Ectodermal cell (in vitro differentiated cells): ENCODE measurements at regions not wholly inside any gene's neighbourhood (a gene's known extent, or its start where the extent isn't known, plus 50 kb on each side); places are given as distances from the start of the nearest gene placed in this dataset.
"Not testable (repeated sequence)": the region's sequence is repeated elsewhere in the genome, so short reads cannot be mapped to it uniquely, and the experiment has no call there.

Source experiments
- H3K27ac ChIP-seq: 2 replicates; pipeline ENCODE4 v1.7.0; 2013; ENCODE audit warnings: mild to moderate bottlenecking, low read depth, low read length; ENCODE audit not compliant: insufficient read depth, poor library complexity, severe bottlenecking
- H3K27me3 ChIP-seq: 2 replicates; pipeline ENCODE4 v1.7.0; 2013; ENCODE audit warnings: mild to moderate bottlenecking, low read length; ENCODE audit not compliant: insufficient read depth, control insufficient read depth, poor library complexity, severe bottlenecking
- H3K36me3 ChIP-seq: one replicate; pipeline ENCODE4 v1.7.0; 2013; ENCODE audit warnings: low read length; ENCODE audit not compliant: control insufficient read depth, insufficient read depth
- H3K4me1 ChIP-seq: one replicate; pipeline ENCODE4 v1.7.0; 2013; ENCODE audit warnings: low read length; ENCODE audit not compliant: control insufficient read depth, insufficient read depth
- H3K4me3 ChIP-seq: 2 replicates; pipeline ENCODE4 v1.7.0; 2013; ENCODE audit warnings: low read depth, low read length, control low read depth; ENCODE audit not compliant: insufficient read depth
- H3K9me3 ChIP-seq: 2 replicates; pipeline ENCODE4 v1.7.0; 2013; ENCODE audit warnings: mild to moderate bottlenecking, low read length, moderate library complexity; ENCODE audit not compliant: control insufficient read depth
- WGBS, 2 experiments: methylation state at CpG; one replicate each; pipeline ENCODE4 v1.1.7; 2013; ENCODE audit warnings: missing lambda C conversion rate in 2 of 2; 5-methylcytosine and 5-hydroxymethylcytosine counted together

- WGBS, 2 experiments = 84 to 89% methylated on average over 11 of the region's 11 CpGs
- H3K36me3 ChIP-seq = no peaks in the 10 kb centered on the region
Observed at GRCh38 chr15:25247407-25248038, 191.3 kb downstream of the UBE3A start.

GRCh38 chr15:25248087-25248486 lies 190.7 kb downstream of the UBE3A start:
- WGBS, 2 experiments = 77 to 78% methylated on average over 5 of the region's 6 CpGs
- not testable (repeated sequence) for H3K9me3 ChIP-seq, H3K36me3 ChIP-seq, H3K4me3 ChIP-seq, H3K4me1 ChIP-seq, H3K27ac ChIP-seq, H3K27me3 ChIP-seq

More at GRCh38 chr15:25247407-25248038, 191.3 kb downstream of the UBE3A start:
- Histone ChIP-seq H3K4me1 (no peaks in the 10 kb centered on the region), H3K27ac (no peak overlapping the region), H3K27me3 (no peaks in the 10 kb centered on the region), H3K9me3 (peaks cover 2% of the 10 kb centered on the region), H3K4me3 (no peak overlapping the region)

- Histone ChIP-seq H3K36me3 (no peaks in the 10 kb centered on the region), H3K27ac (no peak overlapping the region), H3K4me3 (no peak overlapping the region), H3K4me1 (no peaks in the 10 kb centered on the region), H3K9me3 (peaks cover 2% of the 10 kb centered on the region), H3K27me3 (no peaks in the 10 kb centered on the region)
- 86 to 93% methylated on average over 8 of the region's 8 CpGs for WGBS, 2 experiments
Observed at GRCh38 chr15:25248583-25249235, 190.1 kb downstream of the UBE3A start.

- Histone ChIP-seq H3K27ac (no peak overlapping the region), H3K4me1 (no peaks in the 10 kb centered on the region), H3K9me3 (peaks cover 2% of the 10 kb centered on the region), H3K36me3 (no peaks in the 10 kb centered on the region), H3K27me3 (no peaks in the 10 kb centered on the region), H3K4me3 (no peak overlapping the region)
- 84 to 87% methylated on average over 13 of the region's 13 CpGs for WGBS, 2 experiments
Observed at GRCh38 chr15:25249236-25250010, 189.4 kb downstream of the UBE3A start.

- Histone ChIP-seq H3K27ac (no peak overlapping the region), H3K9me3 (peaks cover under 1% of the 10 kb centered on the region), H3K27me3 (no peaks in the 10 kb centered on the region), H3K4me1 (no peaks in the 10 kb centered on the region), H3K36me3 (no peaks in the 10 kb centered on the region), H3K4me3 (no peak overlapping the region)
- 72 to 81% methylated on average over 5 of the region's 5 CpGs for WGBS, 2 experiments
Observed at GRCh38 chr15:25250011-25250596, 188.7 kb downstream of the UBE3A start.

- H3K4me1 ChIP-seq = no peaks in the 10 kb centered on the region
- H3K9me3 ChIP-seq = no peaks in the 10 kb centered on the region
- H3K36me3 ChIP-seq = no peaks in the 10 kb centered on the region
- H3K27ac ChIP-seq = no peak overlapping the region
- 89 to 91% methylated on average over 14 of the region's 14 CpGs for WGBS, 2 experiments
- no peak overlapping the region for H3K4me3 ChIP-seq
- H3K27me3 ChIP-seq = no peaks in the 10 kb centered on the region
Observed at GRCh38 chr15:25250906-25251622, 187.8 kb downstream of the UBE3A start.

- no peaks in the 10 kb centered on the region for H3K27me3 ChIP-seq
- no peaks in the 10 kb centered on the region for H3K9me3 ChIP-seq
- 79 to 83% methylated on average over 17 of the region's 17 CpGs for WGBS, 2 experiments
- no peak overlapping the region for H3K4me3 ChIP-seq
- H3K27ac ChIP-seq = no peak overlapping the region
- H3K36me3 ChIP-seq = no peaks in the 10 kb centered on the region
- H3K4me1 ChIP-seq = no peaks in the 10 kb centered on the region
Observed at GRCh38 chr15:25251700-25252390, 187.0 kb downstream of the UBE3A start.

GRCh38 chr15:25253048-25253973 lies 185.5 kb downstream of the UBE3A start:
- H3K4me3 ChIP-seq, H3K4me1 ChIP-seq, H3K9me3 ChIP-seq, H3K27me3 ChIP-seq, H3K27ac ChIP-seq, H3K36me3 ChIP-seq: not testable (repeated sequence)
- WGBS, 2 experiments = 91 to 92% methylated on average over 33 to 35 of the region's 35 CpGs

- WGBS, 2 experiments = 52 to 55% methylated on average over 6 of the region's 6 CpGs
- no peaks in the 10 kb centered on the region for H3K27me3 ChIP-seq
- H3K36me3 ChIP-seq = no peaks in the 10 kb centered on the region
- H3K9me3 ChIP-seq = peaks cover 3% of the 10 kb centered on the region
- H3K4me1 ChIP-seq = no peaks in the 10 kb centered on the region
- H3K27ac ChIP-seq = no peak overlapping the region
- no peak overlapping the region for H3K4me3 ChIP-seq
Observed at GRCh38 chr15:25268166-25268565, 170.7 kb downstream of the UBE3A start.
